GM10248 (cell line): ENCODE measurements at regions not wholly inside any gene's neighbourhood (a gene's known extent, or its start where the extent isn't known, plus 50 kb on each side); places are given as distances from the start of the nearest gene placed in this dataset.

Experiments used
- CTCF ChIA-PET: fragments of 300-600 bp; sonication (Branson Sonifier 250); formaldehyde crosslinking; extraction: SDS; loops from one replicate; lab custom pipeline; 2021; ENCODE audit warnings: antibody characterized with exemption; lab: Yijun Ruan, JAX
- POLR2A ChIA-PET: fragments of 350-650 bp; sonication (Branson Sonifier 250); formaldehyde crosslinking; extraction: SDS; loops from one replicate; lab custom pipeline; 2020; ENCODE audit warnings: antibody characterized with exemption; lab: Yijun Ruan, JAX
- DNase-seq: peaks from one replicate; pipeline ENCODE4 v3.0.0; 2012; ENCODE audit errors: extremely low spot score
- CTCF ChIP-seq: IDR thresholded peaks from 2 replicates; pipeline ENCODE4 v1.5.1; 2012; ENCODE audit warnings: mild to moderate bottlenecking, low read depth; ENCODE audit errors: extremely low read depth, missing control alignments, control extremely low read depth

- DNase-seq: no peak
- no peak for TF ChIP-seq CTCF
- POLR2A ChIA-PET: no interaction called here
- CTCF ChIA-PET: interaction anchor here (0.6 kb wide), 1 partner anchor 11 kb away, joined by 3 read pairs; no protein-coding TSS in a partner anchor
Observed at GRCh38 chr11:109795234-109795633, 298.0 kb upstream of the ZC3H12C start.

- POLR2A ChIA-PET: no interaction called here
- TF ChIP-seq CTCF: no peak
- CTCF ChIA-PET: no interaction called here
- no peak for DNase-seq
Observed at GRCh38 chr11:109796253-109796652, 296.9 kb upstream of the ZC3H12C start.

- POLR2A ChIA-PET: no interaction called here
- CTCF ChIA-PET: interaction anchor here (1.2 kb wide), 1 partner anchor 15 kb away, joined by 3 read pairs; no protein-coding TSS in a partner anchor
- DNase-seq: no peak
- no peak for TF ChIP-seq CTCF
Observed at GRCh38 chr11:109798521-109798920, 294.7 kb upstream of the ZC3H12C start.

GRCh38 chr11:109799604-109800003 lies 293.6 kb upstream of the ZC3H12C start:
- DNase-seq: no peak
- ChIA-PET CTCF (no interaction called here), POLR2A (no interaction called here)
- no peak for TF ChIP-seq CTCF

GRCh38 chr11:109804911-109805310 lies 288.3 kb upstream of the ZC3H12C start:
- CTCF ChIA-PET: no interaction called here
- TF ChIP-seq CTCF: no peak
- POLR2A ChIA-PET: no interaction called here
- DNase-seq: no peak

GRCh38 chr11:109806205-109806604 lies 287.0 kb upstream of the ZC3H12C start:
- TF ChIP-seq CTCF: no peak
- ChIA-PET CTCF (no interaction called here), POLR2A (no interaction called here)
- DNase-seq: no peak
